Neural progenitor cell (in vitro differentiated cells): ENCODE measurements at regions not wholly inside any gene's neighbourhood (a gene's known extent, or its start where the extent isn't known, plus 50 kb on each side); places are given as distances from the start of the nearest gene placed in this dataset.

Experiments used
- CTCF ChIP-seq: fragments of 200-600 bp; sonication (generic); IDR thresholded peaks from 2 replicates; pipeline ENCODE4 v1.5.1; 2017; ENCODE audit warnings: antibody characterized with exemption, mild to moderate bottlenecking
- EZH2phosphoT487 ChIP-seq: fragments of 200-600 bp; sonication (generic); IDR thresholded peaks from 2 replicates; pipeline ENCODE4 v1.6.1; 2017; ENCODE audit warnings: antibody characterized with exemption

- no peak for TF ChIP-seq CTCF
- TF ChIP-seq EZH2phosphoT487: no peak
Measured at GRCh38 chr4:45876235-45876890, 247.5 kb downstream of the GABRG1 start.
